ENCODE measurements at regions not wholly inside any gene's neighbourhood (a gene's known extent, or its start where the extent isn't known, plus 50 kb on each side); places are given as distances from the start of the nearest gene placed in this dataset.

DNA sequence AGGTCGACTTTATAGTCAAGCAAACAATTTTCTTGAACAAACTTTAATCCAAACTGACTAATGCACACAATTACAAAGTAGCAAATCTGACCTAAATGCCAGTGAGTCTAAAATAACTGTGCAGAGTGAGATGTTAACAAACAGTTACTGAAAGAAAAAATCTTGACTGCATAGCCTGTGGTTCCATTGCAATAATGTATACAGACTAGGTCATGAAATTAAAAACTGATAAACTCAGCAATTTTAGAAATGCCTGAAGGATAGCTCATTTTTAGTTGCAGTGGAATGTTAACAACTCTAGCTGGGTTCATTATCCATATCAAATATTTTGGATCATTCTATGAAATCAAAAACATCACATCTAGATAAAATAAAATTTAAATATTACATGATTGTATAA, 73.4 kb upstream of the CDH12 start:
- TF ChIP-seq CTCF (conservative IDR thresholded peaks at IDR 0.05 in 1 of 2, IDR thresholded peaks at IDR 0.05 in 1 of 2; ENCODE audit: low read depth in 1 of 2, low read length in 2 of 2) (no peak), EZH2 (IDR thresholded peaks at IDR 0.05; ENCODE audit: low read length, missing control alignments) (no peak)

Measured in fibroblast of lung (primary cell).